ENCODE measurements at regions not wholly inside any gene's neighbourhood (a gene's known extent, or its start where the extent isn't known, plus 50 kb on each side); places are given as distances from the start of the nearest gene placed in this dataset.

- ATAC-seq (replicated peaks in 1 of 4), result no peak
- no peaks in the 10 kb centered on the region for H3K4me1 Mint-ChIP-seq
These were observed 96.7 kb downstream of the SLIT2 start for GRCh38 chr4:20348411-20348810.

GRCh38 chr4:20351360-20352162 lies 99.9 kb downstream of the SLIT2 start:
- Histone ChIP-seq H3K27ac (ENCODE audit: low read length) (no peak overlapping the region), H3K4me3 (ENCODE audit: control insufficient read depth in 1 of 2, extremely low read depth in 1 of 2, low read length in 1 of 2) (no peak overlapping the region), H3K9me3 (no peaks in the 10 kb centered on the region), H3K36me3 (ENCODE audit: control insufficient read depth in 2 of 2, extremely low read depth in 1 of 2, insufficient read depth in 1 of 2, low read length in 1 of 2) (no peaks in the 10 kb centered on the region), H3K4me1 (ENCODE audit: control insufficient read depth in 1 of 2, extremely low read depth in 1 of 2, insufficient read depth in 2 of 2, low read length in 2 of 2) (no peaks in the 10 kb centered on the region), H3K27me3 (replicated peaks in 1 of 2; ENCODE audit: control insufficient read depth in 2 of 2, extremely low read depth in 1 of 2, insufficient read depth in 2 of 2, low read length in 1 of 2) (no peaks in the 10 kb centered on the region)
- WGBS (ENCODE audit: insufficient coverage), result no CpG with 5 or more reads among the region's 2 CpGs
- Mint-ChIP-seq H3K4me1 (no peaks in the 10 kb centered on the region), H3K27ac (no peak overlapping the region), H3K9me3 (no peaks in the 10 kb centered on the region), H3K27me3 (no peaks in the 10 kb centered on the region), H3K36me3 (no peaks in the 10 kb centered on the region), H3K4me3 (no peak overlapping the region)
- CTCF ChIA-PET, result no interaction called here
- no peak for ATAC-seq (replicated peaks in 1 of 4)
- DNase-seq, result no peak
- POLR2A ChIA-PET, result no interaction called here

More at GRCh38 chr4:20348411-20348810, 96.7 kb downstream of the SLIT2 start:
- no peak for DNase-seq
- no peak overlapping the region for H3K4me3 Mint-ChIP-seq
- CTCF ChIA-PET, result no interaction called here
- POLR2A ChIA-PET, result no interaction called here
- no peaks in the 10 kb centered on the region for H3K27me3 Mint-ChIP-seq
- no peaks in the 10 kb centered on the region for H3K36me3 Mint-ChIP-seq
- Histone ChIP-seq H3K4me1 (ENCODE audit: control insufficient read depth in 1 of 2, extremely low read depth in 1 of 2, insufficient read depth in 2 of 2, low read length in 2 of 2) (no peaks in the 10 kb centered on the region), H3K36me3 (ENCODE audit: control insufficient read depth in 2 of 2, extremely low read depth in 1 of 2, insufficient read depth in 1 of 2, low read length in 1 of 2) (no peaks in the 10 kb centered on the region), H3K27me3 (replicated peaks in 1 of 2; ENCODE audit: control insufficient read depth in 2 of 2, extremely low read depth in 1 of 2, insufficient read depth in 2 of 2, low read length in 1 of 2) (no peaks in the 10 kb centered on the region), H3K4me3 (ENCODE audit: control insufficient read depth in 1 of 2, extremely low read depth in 1 of 2, low read length in 1 of 2) (no peak overlapping the region), H3K27ac (ENCODE audit: low read length) (no peak overlapping the region), H3K9me3 (no peaks in the 10 kb centered on the region)
- peaks cover 0 to 3% (median 0%) of the 10 kb centered on the region in 3 donors for H3K9me3 Mint-ChIP-seq
- H3K27ac Mint-ChIP-seq, result no peak overlapping the region
- 72% methylated on average over 6 of the region's 6 CpGs for WGBS (ENCODE audit: insufficient coverage)

DNA sequence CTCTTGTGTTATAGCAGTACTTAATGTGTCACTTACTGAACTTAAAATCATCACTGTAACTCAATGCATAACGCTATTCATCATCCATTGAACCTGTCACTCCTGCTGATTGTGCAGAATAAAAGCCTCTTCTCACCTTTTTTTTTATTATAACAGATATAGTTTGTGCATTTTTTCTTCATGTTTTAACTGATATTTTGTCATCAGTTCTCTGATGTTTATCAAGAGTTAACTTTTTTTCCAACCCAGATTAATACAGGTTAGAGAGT lies 100.4 kb downstream of the SLIT2 start:
- H3K27me3 ChIP-seq (replicated peaks in 1 of 2; ENCODE audit: control insufficient read depth in 2 of 2, extremely low read depth in 1 of 2, insufficient read depth in 2 of 2, low read length in 1 of 2), result no peaks in the 10 kb centered on the region
- no CpG with 5 or more reads among the region's 1 CpG for WGBS (ENCODE audit: insufficient coverage)
- H3K4me3 ChIP-seq (ENCODE audit: control insufficient read depth in 1 of 2, extremely low read depth in 1 of 2, low read length in 1 of 2), result no peak overlapping the region
- Mint-ChIP-seq H3K4me3 (no peak overlapping the region), H3K36me3 (no peaks in the 10 kb centered on the region), H3K9me3 (no peaks in the 10 kb centered on the region), H3K27me3 (no peaks in the 10 kb centered on the region), H3K4me1 (no peaks in the 10 kb centered on the region), H3K27ac (no peak overlapping the region)
- ATAC-seq (replicated peaks in 1 of 4) (no peak), DNase-seq (no peak)
- no peaks in the 10 kb centered on the region for H3K4me1 ChIP-seq (ENCODE audit: control insufficient read depth in 1 of 2, extremely low read depth in 1 of 2, insufficient read depth in 2 of 2, low read length in 2 of 2)
- CTCF ChIA-PET, result no interaction called here
- no peaks in the 10 kb centered on the region for H3K9me3 ChIP-seq
- no peaks in the 10 kb centered on the region for H3K36me3 ChIP-seq (ENCODE audit: control insufficient read depth in 2 of 2, extremely low read depth in 1 of 2, insufficient read depth in 1 of 2, low read length in 1 of 2)
- POLR2A ChIA-PET, result no interaction called here
- H3K27ac ChIP-seq (ENCODE audit: low read length), result no peak overlapping the region

GRCh38 chr4:20353646-20354045 lies 101.9 kb downstream of the SLIT2 start:
- WGBS (ENCODE audit: insufficient coverage), result no CpG with 5 or more reads among the region's 2 CpGs

GRCh38 chr4:20354120-20354519 lies 102.4 kb downstream of the SLIT2 start:
- CTCF ChIA-PET, result interaction anchor here in 1 of 2 donors (0.6 kb wide), 1 partner anchor 140 kb away, joined by 5 read pairs; no protein-coding TSS in a partner anchor
- POLR2A ChIA-PET, result no interaction called here
- no peak overlapping the region for H3K27ac ChIP-seq (ENCODE audit: low read length)
- no CpG with 5 or more reads among the region's 1 CpG for WGBS (ENCODE audit: insufficient coverage)
- Mint-ChIP-seq H3K4me1 (no peaks in the 10 kb centered on the region), H3K4me3 (no peak overlapping the region), H3K9me3 (peaks cover 0 to 2% (median 2%) of the 10 kb centered on the region in 3 donors), H3K36me3 (no peaks in the 10 kb centered on the region), H3K27ac (no peak overlapping the region), H3K27me3 (no peaks in the 10 kb centered on the region)
- DNase-seq (no peak), ATAC-seq (replicated peaks in 1 of 4) (no peak)
- H3K4me1 ChIP-seq (ENCODE audit: control insufficient read depth in 1 of 2, extremely low read depth in 1 of 2, insufficient read depth in 2 of 2, low read length in 2 of 2), result no peaks in the 10 kb centered on the region
- H3K4me3 ChIP-seq (ENCODE audit: control insufficient read depth in 1 of 2, extremely low read depth in 1 of 2, low read length in 1 of 2), result no peak overlapping the region
- no peaks in the 10 kb centered on the region for H3K9me3 ChIP-seq
- no peaks in the 10 kb centered on the region for H3K36me3 ChIP-seq (ENCODE audit: control insufficient read depth in 2 of 2, extremely low read depth in 1 of 2, insufficient read depth in 1 of 2, low read length in 1 of 2)
- H3K27me3 ChIP-seq (replicated peaks in 1 of 2; ENCODE audit: control insufficient read depth in 2 of 2, extremely low read depth in 1 of 2, insufficient read depth in 2 of 2, low read length in 1 of 2), result no peaks in the 10 kb centered on the region

More at GRCh38 chr4:20353646-20354045, 101.9 kb downstream of the SLIT2 start:
- H3K27me3 ChIP-seq (replicated peaks in 1 of 2; ENCODE audit: control insufficient read depth in 2 of 2, extremely low read depth in 1 of 2, insufficient read depth in 2 of 2, low read length in 1 of 2), result no peaks in the 10 kb centered on the region
- DNase-seq (no peak), ATAC-seq (replicated peaks in 1 of 4) (no peak)
- Mint-ChIP-seq H3K4me1 (no peaks in the 10 kb centered on the region), H3K27me3 (no peaks in the 10 kb centered on the region), H3K27ac (no peak overlapping the region), H3K36me3 (no peaks in the 10 kb centered on the region), H3K4me3 (no peak overlapping the region), H3K9me3 (peaks cover 0 to 2% (median 0%) of the 10 kb centered on the region in 3 donors)
- CTCF ChIA-PET, result interaction anchor here in 1 of 2 donors (0.6 kb wide), 1 partner anchor 140 kb away, joined by 5 read pairs; no protein-coding TSS in a partner anchor
- POLR2A ChIA-PET, result no interaction called here
- H3K27ac ChIP-seq (ENCODE audit: low read length), result no peak overlapping the region
- H3K9me3 ChIP-seq, result no peaks in the 10 kb centered on the region
- no peaks in the 10 kb centered on the region for H3K4me1 ChIP-seq (ENCODE audit: control insufficient read depth in 1 of 2, extremely low read depth in 1 of 2, insufficient read depth in 2 of 2, low read length in 2 of 2)
- H3K36me3 ChIP-seq (ENCODE audit: control insufficient read depth in 2 of 2, extremely low read depth in 1 of 2, insufficient read depth in 1 of 2, low read length in 1 of 2), result no peaks in the 10 kb centered on the region
- H3K4me3 ChIP-seq (ENCODE audit: control insufficient read depth in 1 of 2, extremely low read depth in 1 of 2, low read length in 1 of 2), result no peak overlapping the region

- no peak overlapping the region for H3K27ac Mint-ChIP-seq
- DNase-seq (no peak), ATAC-seq (replicated peaks in 1 of 4) (no peak)
- no peaks in the 10 kb centered on the region for H3K27me3 Mint-ChIP-seq
- Histone ChIP-seq H3K36me3 (ENCODE audit: control insufficient read depth in 2 of 2, extremely low read depth in 1 of 2, insufficient read depth in 1 of 2, low read length in 1 of 2) (no peaks in the 10 kb centered on the region), H3K9me3 (no peaks in the 10 kb centered on the region), H3K4me1 (ENCODE audit: control insufficient read depth in 1 of 2, extremely low read depth in 1 of 2, insufficient read depth in 2 of 2, low read length in 2 of 2) (no peaks in the 10 kb centered on the region), H3K27ac (ENCODE audit: low read length) (no peak overlapping the region), H3K4me3 (ENCODE audit: control insufficient read depth in 1 of 2, extremely low read depth in 1 of 2, low read length in 1 of 2) (no peak overlapping the region), H3K27me3 (replicated peaks in 1 of 2; ENCODE audit: control insufficient read depth in 2 of 2, extremely low read depth in 1 of 2, insufficient read depth in 2 of 2, low read length in 1 of 2) (no peaks in the 10 kb centered on the region)
- no peaks in the 10 kb centered on the region for H3K36me3 Mint-ChIP-seq
- no peaks in the 10 kb centered on the region for H3K4me1 Mint-ChIP-seq
- POLR2A ChIA-PET, result no interaction called here
- no peak overlapping the region for H3K4me3 Mint-ChIP-seq
- no CpG with 5 or more reads among the region's 3 CpGs for WGBS (ENCODE audit: insufficient coverage)
- CTCF ChIA-PET, result no interaction called here
- peaks cover 0 to 6% (median 2%) of the 10 kb centered on the region in 3 donors for H3K9me3 Mint-ChIP-seq
These were observed 104.9 kb downstream of the SLIT2 start for GRCh38 chr4:20356565-20356964.

DNA sequence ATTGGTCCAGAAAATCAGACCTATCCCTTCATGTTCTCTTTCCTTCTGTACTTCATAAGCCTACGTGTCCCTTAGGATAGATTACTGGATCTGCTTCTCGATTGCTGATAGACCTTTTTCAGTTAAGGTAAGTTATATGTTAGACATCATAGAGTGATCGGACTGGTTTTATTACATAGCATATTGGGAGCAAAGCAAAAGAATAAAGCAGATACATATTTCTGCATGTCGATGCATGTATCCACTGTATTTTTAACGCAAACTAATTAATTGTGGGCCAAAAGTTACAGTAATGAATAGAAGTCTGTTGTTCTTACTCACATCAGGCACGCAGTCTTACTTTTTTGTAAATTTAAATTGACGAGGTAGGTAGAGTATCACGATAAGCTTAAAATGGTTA lies 106.4 kb downstream of the SLIT2 start:
- no peak overlapping the region for H3K27ac Mint-ChIP-seq
- ChIA-PET POLR2A (no interaction called here), CTCF (no interaction called here)
- H3K9me3 Mint-ChIP-seq, result peaks cover 0 to 6% (median 2%) of the 10 kb centered on the region in 3 donors
- no peak for DNase-seq
- no peaks in the 10 kb centered on the region for H3K4me1 Mint-ChIP-seq
- Histone ChIP-seq H3K4me3 (ENCODE audit: control insufficient read depth in 1 of 2, extremely low read depth in 1 of 2, low read length in 1 of 2) (no peak overlapping the region), H3K27ac (ENCODE audit: low read length) (no peak overlapping the region), H3K36me3 (ENCODE audit: control insufficient read depth in 2 of 2, extremely low read depth in 1 of 2, insufficient read depth in 1 of 2, low read length in 1 of 2) (no peaks in the 10 kb centered on the region), H3K4me1 (ENCODE audit: control insufficient read depth in 1 of 2, extremely low read depth in 1 of 2, insufficient read depth in 2 of 2, low read length in 2 of 2) (no peaks in the 10 kb centered on the region), H3K27me3 (replicated peaks in 1 of 2; ENCODE audit: control insufficient read depth in 2 of 2, extremely low read depth in 1 of 2, insufficient read depth in 2 of 2, low read length in 1 of 2) (no peaks in the 10 kb centered on the region), H3K9me3 (no peaks in the 10 kb centered on the region)
- no peak for ATAC-seq (replicated peaks in 1 of 4)
- WGBS (ENCODE audit: insufficient coverage), result 87% methylated on average over 3 of the region's 8 CpGs
- H3K36me3 Mint-ChIP-seq, result no peaks in the 10 kb centered on the region
- H3K27me3 Mint-ChIP-seq, result peaks cover 0 to 3% of the 10 kb centered on the region in 2 donors
- H3K4me3 Mint-ChIP-seq, result no peak overlapping the region

All from T-cell (primary cell).